ENCODE measurements at regions not wholly inside any gene's neighbourhood (a gene's known extent, or its start where the extent isn't known, plus 50 kb on each side); places are given as distances from the start of the nearest gene placed in this dataset.
A peak's percentile ranks its signal among the peaks of the same experiment; 100 is the strongest.

- Mint-ChIP-seq H3K27ac (no peak overlapping the region), H3K27me3 (ENCODE audit: insufficient read depth, low read depth, poor library complexity) (no peaks in the 10 kb centered on the region), H3K9me3 (peaks cover 3% of the 10 kb centered on the region; the same call in 1 of the 3 replicates), H3K4me1 (no peaks in the 10 kb centered on the region), H3K4me3 (no peak overlapping the region), H3K36me3 (ENCODE audit: low read depth) (no peaks in the 10 kb centered on the region)
- Histone ChIP-seq H3K79me2 (replicated peaks; ENCODE audit: insufficient read depth) (no peaks in the 10 kb centered on the region), H3K4me3 (no peak overlapping the region), H3K36me3 (ENCODE audit: insufficient read depth) (no peaks in the 10 kb centered on the region), H2AFZ (no peak overlapping the region), H3K27me3 (ENCODE audit: insufficient read depth) (no peaks in the 10 kb centered on the region), H4K20me1 (replicated peaks; ENCODE audit: insufficient read depth) (no peaks in the 10 kb centered on the region), H3K9me2 (ENCODE audit: insufficient read depth) (no peaks in the 10 kb centered on the region), H3K4me2 (no peak overlapping the region), H3F3A (replicated peaks; ENCODE audit: low read depth) (no peaks in the 10 kb centered on the region), H3K4me1 (ENCODE audit: insufficient read depth) (no peaks in the 10 kb centered on the region), H3K27ac (ENCODE audit: low read depth) (no peak overlapping the region)
- ATAC-seq (no peak), DNase-seq (ENCODE audit: low spot score) (no peak)
- no peak for TF ChIP-seq REST (IDR thresholded peaks at IDR 0.05; ENCODE audit: unreplicated experiment)
Observed at GRCh38 chr11:19499026-19499669, 213.5 kb upstream of the NAV2 start.

DNA sequence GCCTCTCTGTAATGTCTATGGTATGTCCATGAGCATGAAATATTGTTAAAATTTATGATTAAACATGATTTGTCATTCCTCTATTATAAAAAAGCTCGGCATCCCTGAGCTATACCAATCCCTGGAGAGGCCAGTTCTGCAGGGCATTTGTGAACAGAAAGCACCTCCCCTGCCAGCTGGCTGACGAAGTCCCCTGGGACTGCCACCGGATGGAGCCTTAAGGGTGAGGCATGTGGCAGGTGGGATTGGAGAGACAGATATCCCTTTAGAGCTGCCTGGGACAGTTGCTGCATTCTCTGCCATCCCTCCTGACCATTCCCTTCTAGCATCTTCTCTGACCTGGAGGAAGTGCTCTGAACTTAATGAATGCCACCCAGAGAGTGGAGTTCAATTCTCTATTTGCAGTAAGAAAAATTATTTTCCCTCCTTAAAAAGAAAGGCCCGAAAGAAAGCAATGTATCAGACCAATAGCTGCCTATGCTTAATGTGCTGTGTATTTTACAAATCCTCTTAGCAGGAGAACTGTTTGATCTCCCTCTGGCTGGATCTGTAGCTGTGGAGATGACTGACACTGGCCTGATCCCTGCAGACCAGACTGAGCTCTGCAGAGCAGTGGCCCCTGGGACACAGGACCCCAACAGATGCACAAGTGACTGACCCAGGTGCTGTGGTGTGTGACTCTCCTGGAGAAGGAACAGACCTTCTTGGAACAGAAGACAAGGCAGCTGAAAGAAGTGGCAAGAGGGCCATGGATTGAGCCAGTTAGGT lies 219.0 kb upstream of the NAV2 start:
- TF ChIP-seq ZNF114 (CRISPR knock-in tag; IDR thresholded peaks at IDR 0.05) (no peak), ZNF331 (CRISPR knock-in tag; IDR thresholded peaks at IDR 0.05; ENCODE audit: low read depth) (no peak), EZH2phosphoT487 (IDR thresholded peaks at IDR 0.05; ENCODE audit: unreplicated experiment) (no peak)
- TF ChIP-seq, protein P1, sequence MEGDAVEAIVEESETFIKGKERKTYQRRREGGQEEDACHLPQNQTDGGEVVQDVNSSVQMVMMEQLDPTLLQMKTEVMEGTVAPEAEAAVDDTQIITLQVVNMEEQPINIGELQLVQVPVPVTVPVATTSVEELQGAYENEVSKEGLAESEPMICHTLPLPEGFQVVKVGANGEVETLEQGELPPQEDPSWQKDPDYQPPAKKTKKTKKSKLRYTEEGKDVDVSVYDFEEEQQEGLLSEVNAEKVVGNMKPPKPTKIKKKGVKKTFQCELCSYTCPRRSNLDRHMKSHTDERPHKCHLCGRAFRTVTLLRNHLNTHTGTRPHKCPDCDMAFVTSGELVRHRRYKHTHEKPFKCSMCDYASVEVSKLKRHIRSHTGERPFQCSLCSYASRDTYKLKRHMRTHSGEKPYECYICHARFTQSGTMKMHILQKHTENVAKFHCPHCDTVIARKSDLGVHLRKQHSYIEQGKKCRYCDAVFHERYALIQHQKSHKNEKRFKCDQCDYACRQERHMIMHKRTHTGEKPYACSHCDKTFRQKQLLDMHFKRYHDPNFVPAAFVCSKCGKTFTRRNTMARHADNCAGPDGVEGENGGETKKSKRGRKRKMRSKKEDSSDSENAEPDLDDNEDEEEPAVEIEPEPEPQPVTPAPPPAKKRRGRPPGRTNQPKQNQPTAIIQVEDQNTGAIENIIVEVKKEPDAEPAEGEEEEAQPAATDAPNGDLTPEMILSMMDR (conservative IDR thresholded peaks at IDR 0.05; ENCODE audit: low read depth in 2 of 2) = peak; percentile 18 to 37; a peak in 2 of 4 replicates
- Histone ChIP-seq H3K36me3 (ENCODE audit: insufficient read depth) (no peaks in the 10 kb centered on the region), H3K9me2 (ENCODE audit: insufficient read depth) (no peaks in the 10 kb centered on the region), H3K27ac (ENCODE audit: low read depth) (no peak overlapping the region), H3K4me1 (ENCODE audit: insufficient read depth) (no peaks in the 10 kb centered on the region), H3K4me3 (no peak overlapping the region), H3K4me2 (no peak overlapping the region), H3F3A (replicated peaks; ENCODE audit: low read depth) (no peaks in the 10 kb centered on the region), H3K27me3 (ENCODE audit: insufficient read depth) (no peaks in the 10 kb centered on the region), H3K79me2 (replicated peaks; ENCODE audit: insufficient read depth) (no peaks in the 10 kb centered on the region), H4K20me1 (replicated peaks; ENCODE audit: insufficient read depth) (no peaks in the 10 kb centered on the region), H2AFZ (no peak overlapping the region)
- Mint-ChIP-seq H3K4me3 (no peak overlapping the region), H3K36me3 (ENCODE audit: low read depth) (no peaks in the 10 kb centered on the region), H3K27me3 (ENCODE audit: insufficient read depth, low read depth, poor library complexity) (no peaks in the 10 kb centered on the region), H3K4me1 (no peaks in the 10 kb centered on the region), H3K9me3 (peaks cover 3% of the 10 kb centered on the region; the same call in 1 of the 3 replicates), H3K27ac (no peak overlapping the region)
- ATAC-seq = peak; percentile 61
- DNase-seq (ENCODE audit: low spot score) = peak; percentile 32
